ENCODE measurements at regions not wholly inside any gene's neighbourhood (a gene's known extent, or its start where the extent isn't known, plus 50 kb on each side); places are given as distances from the start of the nearest gene placed in this dataset.

GRCh38 chr2:19837235-19837766 lies 64.5 kb downstream of the TTC32 start:
- Histone ChIP-seq H3K4me1 (no peaks in the 10 kb centered on the region), H3K27me3 (ENCODE audit: insufficient read depth in 3 of 3, low read length in 2 of 3) (peaks cover 0 to 2% (median 0%) of the 10 kb centered on the region in 3 donors), H3K4me3 (no peak overlapping the region), H3K27ac (no peak overlapping the region), H3K36me3 (ENCODE audit: insufficient read depth in 1 of 2, low read depth in 1 of 2) (no peaks in the 10 kb centered on the region), H3K9me3 (no peaks in the 10 kb centered on the region)
- intact Hi-C loops (cut with DNase I) = no loop called here
- ATAC-seq = no peak
- WGBS, 3 donors = 35 to 45% (median 37%) methylated on average over 4 of the region's 4 CpGs
- no peak for TF ChIP-seq CTCF (IDR thresholded peaks at IDR 0.05)
- DNase-seq = no peak

GRCh38 chr2:19835781-19836281 lies 66.0 kb downstream of the TTC32 start:
- Histone ChIP-seq H3K27ac (no peak overlapping the region), H3K27me3 (ENCODE audit: insufficient read depth in 3 of 3, low read length in 2 of 3) (no peaks in the 10 kb centered on the region), H3K36me3 (ENCODE audit: insufficient read depth in 1 of 2, low read depth in 1 of 2) (no peaks in the 10 kb centered on the region), H3K4me1 (no peaks in the 10 kb centered on the region), H3K4me3 (no peak overlapping the region), H3K9me3 (no peaks in the 10 kb centered on the region)
- intact Hi-C loops (cut with DNase I) = no loop called here
- no peak for TF ChIP-seq CTCF (IDR thresholded peaks at IDR 0.05)
- 30 to 44% (median 31%) methylated on average over 6 of the region's 6 CpGs for WGBS, 3 donors
- ATAC-seq (peak; percentile 70 to 94 (median 78)), DNase-seq (peak; percentile 28 to 65)

- ATAC-seq = no peak
- H3K36me3 ChIP-seq (ENCODE audit: insufficient read depth in 1 of 2, low read depth in 1 of 2) = no peaks in the 10 kb centered on the region
- WGBS, 3 donors = 71 to 83% (median 72%) methylated on average over 3 of the region's 3 CpGs
- no peak overlapping the region for H3K27ac ChIP-seq
- no peaks in the 10 kb centered on the region for H3K9me3 ChIP-seq
- no peak for DNase-seq
- intact Hi-C loops (cut with DNase I) = no loop called here
- H3K4me3 ChIP-seq = no peak overlapping the region
- H3K4me1 ChIP-seq = no peaks in the 10 kb centered on the region
- TF ChIP-seq CTCF (IDR thresholded peaks at IDR 0.05) = no peak
- no peaks in the 10 kb centered on the region for H3K27me3 ChIP-seq (ENCODE audit: insufficient read depth in 3 of 3, low read length in 2 of 3)
Observed at GRCh38 chr2:19833978-19834377, 67.8 kb downstream of the TTC32 start.

- no peak for DNase-seq
- ATAC-seq = no peak
- Histone ChIP-seq H3K4me3 (no peak overlapping the region), H3K9me3 (no peaks in the 10 kb centered on the region), H3K36me3 (ENCODE audit: insufficient read depth in 1 of 2, low read depth in 1 of 2) (no peaks in the 10 kb centered on the region), H3K27ac (no peak overlapping the region), H3K27me3 (ENCODE audit: insufficient read depth in 3 of 3, low read length in 2 of 3) (no peaks in the 10 kb centered on the region), H3K4me1 (no peaks in the 10 kb centered on the region)
- intact Hi-C loops (cut with DNase I) = no loop called here
- no peak for TF ChIP-seq CTCF (IDR thresholded peaks at IDR 0.05)
Observed at GRCh38 chr2:19829672-19830071, 72.1 kb downstream of the TTC32 start.

- Histone ChIP-seq H3K36me3 (ENCODE audit: insufficient read depth in 1 of 2, low read depth in 1 of 2) (no peaks in the 10 kb centered on the region), H3K4me3 (no peak overlapping the region), H3K27me3 (ENCODE audit: insufficient read depth in 3 of 3, low read length in 2 of 3) (no peaks in the 10 kb centered on the region), H3K27ac (no peak overlapping the region), H3K4me1 (no peaks in the 10 kb centered on the region), H3K9me3 (no peaks in the 10 kb centered on the region)
- ATAC-seq (no peak), DNase-seq (no peak)
- intact Hi-C loops (cut with DNase I) = no loop called here
- no peak for TF ChIP-seq CTCF (IDR thresholded peaks at IDR 0.05)
Observed at GRCh38 chr2:19826874-19827273, 74.9 kb downstream of the TTC32 start.
